Fibroblast of the aortic adventitia (primary cell): ENCODE measurements at regions not wholly inside any gene's neighbourhood (a gene's known extent, or its start where the extent isn't known, plus 50 kb on each side); places are given as distances from the start of the nearest gene placed in this dataset.

Experiments used
- DNase-seq: peaks from one replicate; pipeline ENCODE4 v3.0.0-alpha.2; 2010; ENCODE audit warnings: low read depth
- H3K4me3 ChIP-seq: 2 replicates; pipeline ENCODE4 v1.5.1; 2011; ENCODE audit warnings: low read depth, mild to moderate bottlenecking, control low read depth, low read length, moderate library complexity
- CTCF ChIP-seq: IDR thresholded peaks from 2 replicates; pipeline ENCODE4 v1.5.1; 2011; ENCODE audit warnings: mild to moderate bottlenecking, low read length, control low read depth, inconsistent platforms; ENCODE audit not compliant: insufficient read depth

GRCh38 chr11:121722431-121723245, 269.9 kb upstream of the SORL1-AS1 start:
- peak; percentile 20 for TF ChIP-seq CTCF
- DNase-seq = peak; percentile 95
- peak overlapping the region; percentile 50 for H3K4me3 ChIP-seq

- no peak overlapping the region for H3K4me3 ChIP-seq
- no peak for DNase-seq
- TF ChIP-seq CTCF = no peak
Observed at GRCh38 chr11:121721961-121722360, 269.2 kb upstream of the SORL1-AS1 start.

- DNase-seq = no peak
- no peak for TF ChIP-seq CTCF
- H3K4me3 ChIP-seq = no peak overlapping the region
Observed at GRCh38 chr11:121721448-121721847, 268.7 kb upstream of the SORL1-AS1 start.

- DNase-seq = no peak
- no peak for TF ChIP-seq CTCF
- no peak overlapping the region for H3K4me3 ChIP-seq
Observed at GRCh38 chr11:121717296-121717695, 264.5 kb upstream of the SORL1-AS1 start.

GRCh38 chr11:121716060-121716459, 263.3 kb upstream of the SORL1-AS1 start:
- no peak for DNase-seq
- no peak for TF ChIP-seq CTCF
- no peak overlapping the region for H3K4me3 ChIP-seq

- TF ChIP-seq CTCF = no peak
- no peak overlapping the region for H3K4me3 ChIP-seq
- DNase-seq = no peak
Observed at GRCh38 chr11:121715405-121715804, 262.6 kb upstream of the SORL1-AS1 start.

- peak; percentile 22 for DNase-seq
- no peak overlapping the region for H3K4me3 ChIP-seq
- no peak for TF ChIP-seq CTCF
Observed at GRCh38 chr11:121714351-121714750, 261.6 kb upstream of the SORL1-AS1 start.
